GM19023 (cell line): ENCODE measurements at regions not wholly inside any gene's neighbourhood (a gene's known extent, or its start where the extent isn't known, plus 50 kb on each side); places are given as distances from the start of the nearest gene placed in this dataset.

ENCODE experiments used
- ATAC-seq: cut with Tn5 transposase; IDR thresholded peaks from one replicate; pipeline ENCODE4 v1.9.1; 2021; ENCODE audit warnings: mild to moderate bottlenecking, moderate library complexity; ENCODE audit not compliant: unreplicated experiment

- ATAC-seq = no peak
These were observed 189.6 kb downstream of the BCOR start for GRCh38 chrX:39907964-39908661.

- no peak for ATAC-seq
These were observed 187.8 kb downstream of the BCOR start for GRCh38 chrX:39909996-39910395.

GRCh38 chrX:39910651-39911050 lies 187.1 kb downstream of the BCOR start:
- ATAC-seq = no peak

GRCh38 chrX:39911278-39911897 lies 186.4 kb downstream of the BCOR start:
- no peak for ATAC-seq

GRCh38 chrX:39912126-39912525 lies 185.6 kb downstream of the BCOR start:
- ATAC-seq = no peak

- no peak for ATAC-seq
These were observed 182.7 kb downstream of the BCOR start for GRCh38 chrX:39915081-39915480.

- no peak for ATAC-seq
These were observed 182.2 kb downstream of the BCOR start for GRCh38 chrX:39915596-39915995.

- no peak for ATAC-seq
These were observed 175.9 kb downstream of the BCOR start for GRCh38 chrX:39921838-39922237.

GRCh38 chrX:39922488-39922887 lies 175.3 kb downstream of the BCOR start:
- no peak for ATAC-seq

- no peak for ATAC-seq
These were observed 174.8 kb downstream of the BCOR start for GRCh38 chrX:39922926-39923325.

- no peak for ATAC-seq
These were observed 170.4 kb downstream of the BCOR start for GRCh38 chrX:39927380-39927779.

- no peak for ATAC-seq
These were observed 168.9 kb downstream of the BCOR start for GRCh38 chrX:39928704-39929378.

- no peak for ATAC-seq
These were observed 168.3 kb downstream of the BCOR start for GRCh38 chrX:39929379-39930025.

GRCh38 chrX:39930786-39931528 lies 166.8 kb downstream of the BCOR start:
- ATAC-seq = no peak

- ATAC-seq = no peak
These were observed 166.1 kb downstream of the BCOR start for GRCh38 chrX:39931529-39932282.

- no peak for ATAC-seq
These were observed 162.2 kb downstream of the BCOR start for GRCh38 chrX:39935411-39936064.

GRCh38 chrX:39936886-39937770 lies 160.6 kb downstream of the BCOR start:
- ATAC-seq = no peak

- ATAC-seq = no peak
These were observed 159.3 kb downstream of the BCOR start for GRCh38 chrX:39938466-39938865.

GRCh38 chrX:39939678-39940077 lies 158.1 kb downstream of the BCOR start:
- no peak for ATAC-seq
